Suppressor macrophage treated with lipopolysaccharide for 4 hours (primary cell): ENCODE measurements at regions not wholly inside any gene's neighbourhood (a gene's known extent, or its start where the extent isn't known, plus 50 kb on each side); places are given as distances from the start of the nearest gene placed in this dataset.

ENCODE experiments used
- DNase-seq: peaks from one replicate; pipeline ENCODE4 v3.0.0-alpha.2; 2020

GRCh38 chr2:153096272-153096671 lies 377.9 kb downstream of the ARL6IP6 start:
- no peak for DNase-seq

- no peak for DNase-seq
Measured at GRCh38 chr2:153091344-153091743, 372.9 kb downstream of the ARL6IP6 start.

- DNase-seq = no peak
Measured at GRCh38 chr2:153079315-153079714, 360.9 kb downstream of the ARL6IP6 start.

- DNase-seq = no peak
Measured at GRCh38 chr2:153077311-153077710, 358.9 kb downstream of the ARL6IP6 start.

- no peak for DNase-seq
Measured at GRCh38 chr2:153074207-153074606, 355.8 kb downstream of the ARL6IP6 start.

- no peak for DNase-seq
Measured at GRCh38 chr2:153072813-153073212, 354.4 kb downstream of the ARL6IP6 start.

GRCh38 chr2:153072077-153072476 lies 353.7 kb downstream of the ARL6IP6 start:
- no peak for DNase-seq

GRCh38 chr2:153071090-153071489 lies 352.7 kb downstream of the ARL6IP6 start:
- DNase-seq = no peak

GRCh38 chr2:153068915-153069314 lies 350.5 kb downstream of the ARL6IP6 start:
- DNase-seq = no peak

GRCh38 chr2:153068052-153068451 lies 349.6 kb downstream of the ARL6IP6 start:
- no peak for DNase-seq

- no peak for DNase-seq
Measured at GRCh38 chr2:153059338-153060052, 341.1 kb downstream of the ARL6IP6 start.

- no peak for DNase-seq
Measured at GRCh38 chr2:153057743-153058142, 339.3 kb downstream of the ARL6IP6 start.

- DNase-seq = no peak
Measured at GRCh38 chr2:153055182-153055581, 336.8 kb downstream of the ARL6IP6 start.

GRCh38 chr2:153052807-153053559 lies 334.6 kb downstream of the ARL6IP6 start:
- DNase-seq = no peak

- no peak for DNase-seq
Measured at GRCh38 chr2:153047220-153047619, 328.8 kb downstream of the ARL6IP6 start.

- DNase-seq = no peak
Measured at GRCh38 chr2:153043385-153043784, 325.0 kb downstream of the ARL6IP6 start.

GRCh38 chr2:153028626-153029025 lies 310.2 kb downstream of the ARL6IP6 start:
- DNase-seq = no peak

GRCh38 chr2:153027533-153027932 lies 309.1 kb downstream of the ARL6IP6 start:
- no peak for DNase-seq

GRCh38 chr2:153020201-153020600 lies 301.8 kb downstream of the ARL6IP6 start:
- DNase-seq = no peak

GRCh38 chr2:153005071-153005730 lies 286.8 kb downstream of the ARL6IP6 start:
- DNase-seq = no peak

GRCh38 chr2:153004627-153005026 lies 286.2 kb downstream of the ARL6IP6 start:
- DNase-seq = no peak

- no peak for DNase-seq
Measured at GRCh38 chr2:152974146-152974545, 255.7 kb downstream of the ARL6IP6 start.

GRCh38 chr2:152971685-152972084 lies 253.3 kb downstream of the ARL6IP6 start:
- DNase-seq = no peak

- no peak for DNase-seq
Measured at GRCh38 chr2:152962446-152962845, 244.0 kb downstream of the ARL6IP6 start.
